ENCODE measurements at regions not wholly inside any gene's neighbourhood (a gene's known extent, or its start where the extent isn't known, plus 50 kb on each side); places are given as distances from the start of the nearest gene placed in this dataset.
"Not testable (repeated sequence)": the region's sequence is repeated elsewhere in the genome, so short reads cannot be mapped to it uniquely, and the experiment has no call there.

DNA sequence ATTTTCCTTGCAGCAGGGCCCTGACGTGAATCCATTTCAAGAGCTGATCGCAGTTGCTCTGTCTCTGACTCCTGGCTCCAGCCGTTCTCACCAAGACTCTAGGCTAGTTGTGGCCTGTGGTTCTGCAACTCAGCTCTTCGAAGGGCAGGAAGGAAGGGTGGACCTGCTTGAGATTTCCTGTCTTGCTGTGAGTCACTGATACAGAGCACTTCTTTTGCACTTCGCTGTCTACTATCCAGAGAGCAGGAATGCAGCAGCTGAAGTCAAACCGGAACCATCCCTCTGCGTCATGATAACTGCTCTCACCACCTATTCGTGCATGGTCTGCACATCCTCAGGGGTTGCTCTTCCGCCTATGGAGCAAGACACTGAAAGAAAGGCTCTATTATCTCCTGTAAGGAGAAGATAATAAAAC, 59.7 kb downstream of the RAP2B start:
- TF ChIP-seq, protein P1, sequence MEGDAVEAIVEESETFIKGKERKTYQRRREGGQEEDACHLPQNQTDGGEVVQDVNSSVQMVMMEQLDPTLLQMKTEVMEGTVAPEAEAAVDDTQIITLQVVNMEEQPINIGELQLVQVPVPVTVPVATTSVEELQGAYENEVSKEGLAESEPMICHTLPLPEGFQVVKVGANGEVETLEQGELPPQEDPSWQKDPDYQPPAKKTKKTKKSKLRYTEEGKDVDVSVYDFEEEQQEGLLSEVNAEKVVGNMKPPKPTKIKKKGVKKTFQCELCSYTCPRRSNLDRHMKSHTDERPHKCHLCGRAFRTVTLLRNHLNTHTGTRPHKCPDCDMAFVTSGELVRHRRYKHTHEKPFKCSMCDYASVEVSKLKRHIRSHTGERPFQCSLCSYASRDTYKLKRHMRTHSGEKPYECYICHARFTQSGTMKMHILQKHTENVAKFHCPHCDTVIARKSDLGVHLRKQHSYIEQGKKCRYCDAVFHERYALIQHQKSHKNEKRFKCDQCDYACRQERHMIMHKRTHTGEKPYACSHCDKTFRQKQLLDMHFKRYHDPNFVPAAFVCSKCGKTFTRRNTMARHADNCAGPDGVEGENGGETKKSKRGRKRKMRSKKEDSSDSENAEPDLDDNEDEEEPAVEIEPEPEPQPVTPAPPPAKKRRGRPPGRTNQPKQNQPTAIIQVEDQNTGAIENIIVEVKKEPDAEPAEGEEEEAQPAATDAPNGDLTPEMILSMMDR (IDR thresholded peaks at IDR 0.05; ENCODE audit: insufficient read depth in 1 of 2, low read depth in 1 of 2, low read length in 1 of 2, severe bottlenecking in 1 of 2, unreplicated experiment in 1 of 2): no peak
- no peaks in the 10 kb centered on the region for H3K9me3 Mint-ChIP-seq (ENCODE audit: unreplicated experiment)
- Histone ChIP-seq H3K27me3 (replicated peaks; ENCODE audit: control insufficient read depth, insufficient read depth, low read length) (no peaks in the 10 kb centered on the region), H3K4me3 (ENCODE audit: low read depth, low read length) (no peak overlapping the region), H3K4me1 (no peaks in the 10 kb centered on the region), H3K36me3 (ENCODE audit: control insufficient read depth, insufficient read depth, low read length) (no peaks in the 10 kb centered on the region), H3K9me3 (no peaks in the 10 kb centered on the region)
- ChIA-PET POLR2A (no interaction called here), CTCF (no interaction called here)
- H3K27ac Mint-ChIP-seq (ENCODE audit: unreplicated experiment): no peak overlapping the region
- no TSS peak for BruUV-seq (replicated peaks)
- H3K4me1 Mint-ChIP-seq (ENCODE audit: low read depth, unreplicated experiment): no peaks in the 10 kb centered on the region
- no peaks in the 10 kb centered on the region for H3K36me3 Mint-ChIP-seq (ENCODE audit: insufficient read depth, unreplicated experiment)
- intact Hi-C loops (cut with micrococcal nuclease; ENCODE audit: unreplicated experiment): no loop called here
- no peaks in the 10 kb centered on the region for H3K27me3 Mint-ChIP-seq (ENCODE audit: insufficient read depth, unreplicated experiment)
- no peak overlapping the region for H3K4me3 Mint-ChIP-seq (ENCODE audit: unreplicated experiment)
- no peak for DNase-seq

DNA sequence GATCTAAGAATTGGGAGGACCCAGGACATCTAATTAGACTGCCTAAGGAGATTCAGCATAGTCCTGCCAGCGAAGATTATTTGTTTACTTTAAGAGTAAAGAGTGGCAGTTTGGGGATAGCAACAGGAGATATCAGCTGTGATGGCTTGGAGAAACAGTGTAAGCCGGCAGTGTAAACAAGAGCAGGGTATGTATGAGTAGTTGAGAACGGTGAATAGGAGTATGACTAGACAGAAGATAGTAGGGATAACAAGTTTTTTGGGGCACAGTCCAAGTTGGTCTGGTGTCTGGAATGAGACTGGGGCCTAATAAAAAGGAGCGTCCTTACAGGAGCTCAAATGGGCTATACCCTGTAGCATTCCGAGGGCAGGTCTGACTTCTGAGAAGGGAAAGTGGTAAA, 64.9 kb downstream of the RAP2B start:
- H3K36me3 ChIP-seq (ENCODE audit: control insufficient read depth, insufficient read depth, low read length); H3K4me3 ChIP-seq (ENCODE audit: low read depth, low read length); H3K9me3 ChIP-seq; intact Hi-C loops (cut with micrococcal nuclease; ENCODE audit: unreplicated experiment); DNase-seq; H3K36me3 Mint-ChIP-seq (ENCODE audit: insufficient read depth, unreplicated experiment); H3K27me3 Mint-ChIP-seq (ENCODE audit: insufficient read depth, unreplicated experiment); H3K27me3 ChIP-seq (replicated peaks; ENCODE audit: control insufficient read depth, insufficient read depth, low read length); CTCF ChIA-PET; H3K4me3 Mint-ChIP-seq (ENCODE audit: unreplicated experiment); H3K27ac Mint-ChIP-seq (ENCODE audit: unreplicated experiment); BruUV-seq (replicated peaks); POLR2A ChIA-PET; H3K4me1 ChIP-seq: not testable (repeated sequence)
- Mint-ChIP-seq H3K4me1 (ENCODE audit: low read depth, unreplicated experiment) (peaks cover 12% of the 10 kb centered on the region), H3K9me3 (ENCODE audit: unreplicated experiment) (peaks cover 12% of the 10 kb centered on the region)

GRCh38 chr3:153230427-153230826, 68.4 kb downstream of the RAP2B start:
- H3K27me3 Mint-ChIP-seq (ENCODE audit: insufficient read depth, unreplicated experiment); H3K4me3 ChIP-seq (ENCODE audit: low read depth, low read length); POLR2A ChIA-PET; BruUV-seq (replicated peaks); H3K9me3 ChIP-seq; CTCF ChIA-PET; H3K4me3 Mint-ChIP-seq (ENCODE audit: unreplicated experiment); H3K36me3 ChIP-seq (ENCODE audit: control insufficient read depth, insufficient read depth, low read length); H3K36me3 Mint-ChIP-seq (ENCODE audit: insufficient read depth, unreplicated experiment); H3K27me3 ChIP-seq (replicated peaks; ENCODE audit: control insufficient read depth, insufficient read depth, low read length); DNase-seq; intact Hi-C loops (cut with micrococcal nuclease; ENCODE audit: unreplicated experiment): not testable (repeated sequence)
- Mint-ChIP-seq H3K4me1 (ENCODE audit: low read depth, unreplicated experiment) (peaks cover 16% of the 10 kb centered on the region), H3K27ac (ENCODE audit: unreplicated experiment) (peak overlapping the region; percentile 50), H3K9me3 (ENCODE audit: unreplicated experiment) (peaks cover 12% of the 10 kb centered on the region)
- H3K4me1 ChIP-seq: peaks cover 25% of the 10 kb centered on the region

- H3K27me3 Mint-ChIP-seq (ENCODE audit: insufficient read depth, unreplicated experiment); CTCF ChIA-PET; H3K36me3 Mint-ChIP-seq (ENCODE audit: insufficient read depth, unreplicated experiment); H3K4me3 ChIP-seq (ENCODE audit: low read depth, low read length); BruUV-seq (replicated peaks); H3K9me3 ChIP-seq; intact Hi-C loops (cut with micrococcal nuclease; ENCODE audit: unreplicated experiment); POLR2A ChIA-PET; H3K36me3 ChIP-seq (ENCODE audit: control insufficient read depth, insufficient read depth, low read length); H3K4me3 Mint-ChIP-seq (ENCODE audit: unreplicated experiment); H3K27me3 ChIP-seq (replicated peaks; ENCODE audit: control insufficient read depth, insufficient read depth, low read length); DNase-seq: not testable (repeated sequence)
- H3K4me1 ChIP-seq: peaks cover 25% of the 10 kb centered on the region
- H3K27ac Mint-ChIP-seq (ENCODE audit: unreplicated experiment): peak overlapping the region; percentile 50
- peaks cover 12% of the 10 kb centered on the region for H3K9me3 Mint-ChIP-seq (ENCODE audit: unreplicated experiment)
- peaks cover 16% of the 10 kb centered on the region for H3K4me1 Mint-ChIP-seq (ENCODE audit: low read depth, unreplicated experiment)
Observed at GRCh38 chr3:153231245-153231644, 69.2 kb downstream of the RAP2B start.

DNA sequence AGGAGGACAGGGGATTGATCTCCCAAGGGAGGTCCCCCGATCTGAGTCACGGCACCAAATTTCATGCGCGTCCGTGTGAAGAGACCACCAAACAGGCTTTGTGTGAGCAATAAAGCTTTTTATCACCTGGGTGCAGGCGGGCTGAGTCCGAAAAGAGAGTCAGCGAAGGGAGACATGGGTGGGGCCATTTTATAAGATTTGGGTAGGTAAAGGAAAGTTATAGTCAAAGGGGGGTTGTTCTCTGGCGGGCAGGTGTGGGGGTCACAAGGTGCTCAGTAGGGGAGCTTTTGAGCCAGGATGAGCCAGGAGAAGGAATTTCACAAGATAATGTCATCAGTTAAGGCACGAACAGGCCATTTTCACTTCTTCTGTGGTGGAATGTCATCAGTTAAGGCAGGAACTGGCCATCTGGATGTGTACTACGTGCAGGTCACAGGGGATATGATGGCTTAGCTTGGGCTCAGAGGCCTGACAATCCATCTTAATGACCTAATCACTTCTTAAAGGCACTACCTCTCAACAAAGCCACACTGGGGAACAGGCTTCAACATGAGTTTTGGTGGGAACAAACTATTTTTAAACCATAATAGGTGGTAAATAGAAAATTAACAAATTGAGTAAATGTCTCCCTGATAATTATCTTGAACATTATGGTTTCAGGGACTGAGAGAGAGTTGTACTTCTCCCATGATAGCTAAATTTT, 70.2 kb downstream of the RAP2B start:
- H3K36me3 Mint-ChIP-seq (ENCODE audit: insufficient read depth, unreplicated experiment); H3K36me3 ChIP-seq (ENCODE audit: control insufficient read depth, insufficient read depth, low read length); H3K27me3 Mint-ChIP-seq (ENCODE audit: insufficient read depth, unreplicated experiment); BruUV-seq (replicated peaks); H3K9me3 ChIP-seq; H3K4me3 Mint-ChIP-seq (ENCODE audit: unreplicated experiment); H3K4me3 ChIP-seq (ENCODE audit: low read depth, low read length); intact Hi-C loops (cut with micrococcal nuclease; ENCODE audit: unreplicated experiment); POLR2A ChIA-PET; H3K27me3 ChIP-seq (replicated peaks; ENCODE audit: control insufficient read depth, insufficient read depth, low read length): not testable (repeated sequence)
- CTCF ChIA-PET: interaction anchor here (0.5 kb wide), 1 partner anchor 69 kb away, joined by 6 read pairs; no protein-coding TSS in a partner anchor
- H3K27ac Mint-ChIP-seq (ENCODE audit: unreplicated experiment): peak overlapping the region; percentile 50
- H3K4me1 Mint-ChIP-seq (ENCODE audit: low read depth, unreplicated experiment): peaks cover 16% of the 10 kb centered on the region
- peak; percentile 29 to 40 for DNase-seq
- H3K9me3 Mint-ChIP-seq (ENCODE audit: unreplicated experiment): peaks cover 12% of the 10 kb centered on the region
- peaks cover 25% of the 10 kb centered on the region for H3K4me1 ChIP-seq

Data from Caco-2 (cell line).